Ishikawa (cell line): ENCODE measurements at regions not wholly inside any gene's neighbourhood (a gene's known extent, or its start where the extent isn't known, plus 50 kb on each side); places are given as distances from the start of the nearest gene placed in this dataset.

Experiments used
- CEBPB ChIP-seq: IDR thresholded peaks from 2 replicates; pipeline ENCODE4 v1.6.1; 2012
- CREB1 ChIP-seq: IDR thresholded peaks from 2 replicates; pipeline ENCODE4 v1.6.1; 2012; ENCODE audit warnings: low read depth
- EGR1 ChIP-seq: IDR thresholded peaks from 2 replicates; pipeline ENCODE4 v1.6.1; 2012
- EP300 ChIP-seq: IDR thresholded peaks from 2 replicates; pipeline ENCODE4 v1.6.1; 2012; ENCODE audit warnings: borderline replicate concordance
- FOXM1 ChIP-seq: IDR thresholded peaks from 2 replicates; pipeline ENCODE4 v1.6.1; 2012; ENCODE audit warnings: low read depth, borderline replicate concordance
- MAX ChIP-seq: IDR thresholded peaks from 2 replicates; pipeline ENCODE4 v1.6.1; 2012
- NFIC ChIP-seq: IDR thresholded peaks from 2 replicates; pipeline ENCODE4 v1.6.1; 2012
- RAD21 ChIP-seq: IDR thresholded peaks from 2 replicates; pipeline ENCODE4 v1.6.1; 2012; ENCODE audit warnings: low read depth
- REST ChIP-seq: IDR thresholded peaks from 2 replicates; pipeline ENCODE4 v1.6.1; 2012; ENCODE audit warnings: low read depth, mild to moderate bottlenecking
- TAF1 ChIP-seq: IDR thresholded peaks from 2 replicates; pipeline ENCODE4 v1.6.1; 2012; ENCODE audit warnings: low read depth, mild to moderate bottlenecking
- TCF12 ChIP-seq: IDR thresholded peaks from 2 replicates; pipeline ENCODE4 v1.6.1; 2012; ENCODE audit warnings: low read depth
- TEAD4 ChIP-seq: IDR thresholded peaks from 2 replicates; pipeline ENCODE4 v1.6.1; 2012
- USF1 ChIP-seq: IDR thresholded peaks from 2 replicates; pipeline ENCODE4 v1.6.1; 2012
- YY1 ChIP-seq: IDR thresholded peaks from 2 replicates; pipeline ENCODE4 v1.6.1; 2012; ENCODE audit warnings: low read depth
- ZBTB7A ChIP-seq: IDR thresholded peaks from 2 replicates; pipeline ENCODE4 v1.6.1; 2012; ENCODE audit warnings: low read depth

- TF ChIP-seq CEBPB: no peak
- no peak for TF ChIP-seq TAF1
- no peak for TF ChIP-seq FOXM1
- no peak for TF ChIP-seq USF1
- no peak for TF ChIP-seq MAX
- TF ChIP-seq REST: no peak
- no peak for TF ChIP-seq ZBTB7A
- TF ChIP-seq EP300: no peak
- TF ChIP-seq CREB1: no peak
- TF ChIP-seq YY1: no peak
- TF ChIP-seq RAD21: no peak
- no peak for TF ChIP-seq TCF12
- TF ChIP-seq NFIC: no peak
- no peak for TF ChIP-seq TEAD4
- TF ChIP-seq EGR1: no peak
Observed at GRCh38 chr5:164175083-164175482, 669.7 kb downstream of the MAT2B start.

GRCh38 chr5:164179406-164179805 is 674.0 kb downstream of the MAT2B start:
- TF ChIP-seq EP300: no peak
- TF ChIP-seq EGR1: no peak
- no peak for TF ChIP-seq USF1
- no peak for TF ChIP-seq TAF1
- no peak for TF ChIP-seq TCF12
- TF ChIP-seq RAD21: no peak
- no peak for TF ChIP-seq CEBPB
- no peak for TF ChIP-seq NFIC
- no peak for TF ChIP-seq REST
- TF ChIP-seq TEAD4: no peak
- TF ChIP-seq CREB1: no peak
- no peak for TF ChIP-seq ZBTB7A
- TF ChIP-seq FOXM1: no peak
- TF ChIP-seq MAX: no peak
- TF ChIP-seq YY1: no peak

- TF ChIP-seq CEBPB (no peak), REST (no peak), YY1 (no peak), TAF1 (no peak), TEAD4 (no peak), EGR1 (no peak), USF1 (no peak), FOXM1 (no peak), CREB1 (no peak), EP300 (no peak), MAX (no peak), TCF12 (no peak), RAD21 (no peak), NFIC (no peak)
Observed at GRCh38 chr5:164181604-164182003, 676.2 kb downstream of the MAT2B start.

- no peak for TF ChIP-seq REST
- no peak for TF ChIP-seq FOXM1
- TF ChIP-seq TCF12: no peak
- TF ChIP-seq ZBTB7A: no peak
Observed at GRCh38 chr5:164184158-164184557, 678.7 kb downstream of the MAT2B start.
